ENCODE measurements at regions not wholly inside any gene's neighbourhood (a gene's known extent, or its start where the extent isn't known, plus 50 kb on each side); places are given as distances from the start of the nearest gene placed in this dataset.

DNA sequence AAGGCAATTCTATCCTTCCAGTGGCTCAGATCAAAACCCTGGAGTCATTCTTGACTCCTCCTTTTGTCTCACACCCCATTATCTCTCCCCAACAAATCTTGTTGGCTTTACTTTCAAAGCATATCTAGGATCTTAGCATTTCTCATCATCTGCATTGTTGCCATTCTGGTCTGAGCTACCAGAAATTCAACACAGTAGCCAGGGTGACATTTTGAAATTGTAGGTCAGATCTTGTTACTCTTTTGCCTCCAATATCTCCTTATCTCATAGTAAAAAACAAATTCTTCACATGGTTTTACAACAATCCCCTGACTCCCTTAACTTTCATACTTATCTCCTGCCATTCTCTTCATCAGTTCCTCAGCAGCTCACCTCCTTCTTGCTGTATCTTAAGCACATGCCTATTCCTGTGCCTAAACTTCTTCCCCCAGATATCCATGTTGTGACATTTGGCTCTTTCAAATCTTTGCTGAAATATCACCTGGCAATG lies 115.8 kb downstream of the KLF5 start:
- no peak for TF ChIP-seq ZNF610 (tag by site-specific recombination; IDR thresholded peaks at IDR 0.05; ENCODE audit: borderline replicate concordance)
- TF ChIP-seq, protein P1, sequence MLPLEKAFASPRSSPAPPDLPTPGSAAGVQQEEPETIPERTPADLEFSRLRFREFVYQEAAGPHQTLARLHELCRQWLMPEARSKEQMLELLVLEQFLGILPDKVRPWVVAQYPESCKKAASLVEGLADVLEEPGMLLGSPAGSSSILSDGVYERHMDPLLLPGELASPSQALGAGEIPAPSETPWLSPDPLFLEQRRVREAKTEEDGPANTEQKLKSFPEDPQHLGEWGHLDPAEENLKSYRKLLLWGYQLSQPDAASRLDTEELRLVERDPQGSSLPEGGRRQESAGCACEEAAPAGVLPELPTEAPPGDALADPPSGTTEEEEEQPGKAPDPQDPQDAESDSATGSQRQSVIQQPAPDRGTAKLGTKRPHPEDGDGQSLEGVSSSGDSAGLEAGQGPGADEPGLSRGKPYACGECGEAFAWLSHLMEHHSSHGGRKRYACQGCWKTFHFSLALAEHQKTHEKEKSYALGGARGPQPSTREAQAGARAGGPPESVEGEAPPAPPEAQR (tag by site-specific recombination; IDR thresholded peaks at IDR 0.05), result no peak
- TF ChIP-seq, protein P2, sequence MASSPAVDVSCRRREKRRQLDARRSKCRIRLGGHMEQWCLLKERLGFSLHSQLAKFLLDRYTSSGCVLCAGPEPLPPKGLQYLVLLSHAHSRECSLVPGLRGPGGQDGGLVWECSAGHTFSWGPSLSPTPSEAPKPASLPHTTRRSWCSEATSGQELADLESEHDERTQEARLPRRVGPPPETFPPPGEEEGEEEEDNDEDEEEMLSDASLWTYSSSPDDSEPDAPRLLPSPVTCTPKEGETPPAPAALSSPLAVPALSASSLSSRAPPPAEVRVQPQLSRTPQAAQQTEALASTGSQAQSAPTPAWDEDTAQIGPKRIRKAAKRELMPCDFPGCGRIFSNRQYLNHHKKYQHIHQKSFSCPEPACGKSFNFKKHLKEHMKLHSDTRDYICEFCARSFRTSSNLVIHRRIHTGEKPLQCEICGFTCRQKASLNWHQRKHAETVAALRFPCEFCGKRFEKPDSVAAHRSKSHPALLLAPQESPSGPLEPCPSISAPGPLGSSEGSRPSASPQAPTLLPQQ (tag by site-specific recombination; IDR thresholded peaks at IDR 0.05), result no peak
- TF ChIP-seq, protein P3, sequence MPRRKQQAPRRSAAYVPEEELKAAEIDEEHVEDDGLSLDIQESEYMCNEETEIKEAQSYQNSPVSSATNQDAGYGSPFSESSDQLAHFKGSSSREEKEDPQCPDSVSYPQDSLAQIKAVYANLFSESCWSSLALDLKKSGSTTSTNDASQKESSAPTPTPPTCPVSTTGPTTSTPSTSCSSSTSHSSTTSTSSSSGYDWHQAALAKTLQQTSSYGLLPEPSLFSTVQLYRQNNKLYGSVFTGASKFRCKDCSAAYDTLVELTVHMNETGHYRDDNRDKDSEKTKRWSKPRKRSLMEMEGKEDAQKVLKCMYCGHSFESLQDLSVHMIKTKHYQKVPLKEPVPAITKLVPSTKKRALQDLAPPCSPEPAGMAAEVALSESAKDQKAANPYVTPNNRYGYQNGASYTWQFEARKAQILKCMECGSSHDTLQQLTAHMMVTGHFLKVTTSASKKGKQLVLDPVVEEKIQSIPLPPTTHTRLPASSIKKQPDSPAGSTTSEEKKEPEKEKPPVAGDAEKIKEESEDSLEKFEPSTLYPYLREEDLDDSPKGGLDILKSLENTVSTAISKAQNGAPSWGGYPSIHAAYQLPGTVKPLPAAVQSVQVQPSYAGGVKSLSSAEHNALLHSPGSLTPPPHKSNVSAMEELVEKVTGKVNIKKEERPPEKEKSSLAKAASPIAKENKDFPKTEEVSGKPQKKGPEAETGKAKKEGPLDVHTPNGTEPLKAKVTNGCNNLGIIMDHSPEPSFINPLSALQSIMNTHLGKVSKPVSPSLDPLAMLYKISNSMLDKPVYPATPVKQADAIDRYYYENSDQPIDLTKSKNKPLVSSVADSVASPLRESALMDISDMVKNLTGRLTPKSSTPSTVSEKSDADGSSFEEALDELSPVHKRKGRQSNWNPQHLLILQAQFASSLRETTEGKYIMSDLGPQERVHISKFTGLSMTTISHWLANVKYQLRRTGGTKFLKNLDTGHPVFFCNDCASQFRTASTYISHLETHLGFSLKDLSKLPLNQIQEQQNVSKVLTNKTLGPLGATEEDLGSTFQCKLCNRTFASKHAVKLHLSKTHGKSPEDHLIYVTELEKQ (tag by site-specific recombination; IDR thresholded peaks at IDR 0.05; ENCODE audit: borderline replicate concordance), result no peak
- TF ChIP-seq, protein P4, sequence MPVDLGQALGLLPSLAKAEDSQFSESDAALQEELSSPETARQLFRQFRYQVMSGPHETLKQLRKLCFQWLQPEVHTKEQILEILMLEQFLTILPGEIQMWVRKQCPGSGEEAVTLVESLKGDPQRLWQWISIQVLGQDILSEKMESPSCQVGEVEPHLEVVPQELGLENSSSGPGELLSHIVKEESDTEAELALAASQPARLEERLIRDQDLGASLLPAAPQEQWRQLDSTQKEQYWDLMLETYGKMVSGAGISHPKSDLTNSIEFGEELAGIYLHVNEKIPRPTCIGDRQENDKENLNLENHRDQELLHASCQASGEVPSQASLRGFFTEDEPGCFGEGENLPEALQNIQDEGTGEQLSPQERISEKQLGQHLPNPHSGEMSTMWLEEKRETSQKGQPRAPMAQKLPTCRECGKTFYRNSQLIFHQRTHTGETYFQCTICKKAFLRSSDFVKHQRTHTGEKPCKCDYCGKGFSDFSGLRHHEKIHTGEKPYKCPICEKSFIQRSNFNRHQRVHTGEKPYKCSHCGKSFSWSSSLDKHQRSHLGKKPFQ (tag by site-specific recombination; IDR thresholded peaks at IDR 0.05), result no peak
- ChIA-PET POLR2A (no interaction called here), CTCF (interaction anchor here (0.6 kb wide), 1 partner anchor 57 kb away, joined by 3 read pairs; no protein-coding TSS in a partner anchor)
- Histone ChIP-seq H3K27ac (ENCODE audit: extremely low read depth, low read depth, low read length) (no peak overlapping the region), H3K36me3 (ENCODE audit: control insufficient read depth in 2 of 2, insufficient read depth in 1 of 2, low read length in 2 of 2) (no peaks in the 10 kb centered on the region), H3K4me3 (ENCODE audit: low read depth, low read length) (no peak overlapping the region), H3K9me3 (ENCODE audit: control insufficient read depth, insufficient read depth, low read depth, low read length) (no peaks in the 10 kb centered on the region), H3K4me1 (ENCODE audit: control insufficient read depth, insufficient read depth, low read length) (no peaks in the 10 kb centered on the region)

DNA sequence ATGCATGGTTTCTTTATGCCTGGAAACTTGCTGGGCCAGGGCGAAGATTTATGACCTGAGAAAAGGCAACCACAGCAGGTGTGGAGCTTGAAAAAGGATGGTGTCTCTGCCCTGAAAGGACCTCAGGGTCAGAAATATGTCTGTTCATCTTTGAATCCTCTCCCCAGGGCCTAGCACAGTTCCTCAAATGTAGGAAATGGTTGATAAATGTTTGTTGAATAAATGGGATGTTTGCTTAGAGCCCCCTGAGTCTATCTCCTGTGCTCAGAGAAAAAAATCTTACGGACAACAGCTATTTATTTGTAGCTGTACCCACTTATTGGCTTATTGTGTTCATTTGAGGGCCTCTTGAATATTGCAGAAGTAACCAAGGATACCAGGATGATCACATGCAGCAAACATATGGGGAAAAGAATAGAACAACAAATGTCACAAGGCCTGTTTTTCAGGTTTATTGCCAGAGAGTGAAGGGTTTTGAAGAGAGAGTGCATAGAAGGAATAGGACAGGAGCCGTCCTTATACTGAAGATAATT lies 114.5 kb downstream of the KLF5 start:
- TF ChIP-seq ZNF175 (tag by site-specific recombination; IDR thresholded peaks at IDR 0.05) (no peak), FEZF1 (tag by site-specific recombination; IDR thresholded peaks at IDR 0.05) (no peak), ZNF211 (tag by site-specific recombination; IDR thresholded peaks at IDR 0.05; ENCODE audit: low read depth) (no peak), ZNF560 (tag by site-specific recombination; IDR thresholded peaks at IDR 0.05; ENCODE audit: borderline replicate concordance) (no peak), KLF10 (tag by site-specific recombination; IDR thresholded peaks at IDR 0.05) (no peak), ZNF529 (tag by site-specific recombination; IDR thresholded peaks at IDR 0.05; ENCODE audit: insufficient replicate concordance) (no peak), ZNF221 (tag by site-specific recombination; IDR thresholded peaks at IDR 0.05; ENCODE audit: borderline replicate concordance) (no peak), SALL2 (tag by site-specific recombination; IDR thresholded peaks at IDR 0.05; ENCODE audit: borderline replicate concordance) (no peak), ZNF624 (tag by site-specific recombination; IDR thresholded peaks at IDR 0.05) (no peak), MZF1 (tag by site-specific recombination; IDR thresholded peaks at IDR 0.05; ENCODE audit: borderline replicate concordance) (no peak), ZNF114 (tag by site-specific recombination; IDR thresholded peaks at IDR 0.05) (no peak), MYNN (tag by site-specific recombination; IDR thresholded peaks at IDR 0.05; ENCODE audit: borderline replicate concordance) (no peak), ZNF433 (tag by site-specific recombination; IDR thresholded peaks at IDR 0.05; ENCODE audit: low read depth) (no peak)
- TF ChIP-seq, protein P5, sequence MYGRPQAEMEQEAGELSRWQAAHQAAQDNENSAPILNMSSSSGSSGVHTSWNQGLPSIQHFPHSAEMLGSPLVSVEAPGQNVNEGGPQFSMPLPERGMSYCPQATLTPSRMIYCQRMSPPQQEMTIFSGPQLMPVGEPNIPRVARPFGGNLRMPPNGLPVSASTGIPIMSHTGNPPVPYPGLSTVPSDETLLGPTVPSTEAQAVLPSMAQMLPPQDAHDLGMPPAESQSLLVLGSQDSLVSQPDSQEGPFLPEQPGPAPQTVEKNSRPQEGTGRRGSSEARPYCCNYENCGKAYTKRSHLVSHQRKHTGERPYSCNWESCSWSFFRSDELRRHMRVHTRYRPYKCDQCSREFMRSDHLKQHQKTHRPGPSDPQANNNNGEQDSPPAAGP (tag by site-specific recombination; IDR thresholded peaks at IDR 0.05), result no peak
- Histone ChIP-seq H3K27ac (ENCODE audit: extremely low read depth, low read depth, low read length) (no peak overlapping the region), H3K4me3 (ENCODE audit: low read depth, low read length) (no peak overlapping the region), H3K36me3 (ENCODE audit: control insufficient read depth in 2 of 2, insufficient read depth in 1 of 2, low read length in 2 of 2) (no peaks in the 10 kb centered on the region), H3K9me3 (ENCODE audit: control insufficient read depth, insufficient read depth, low read depth, low read length) (no peaks in the 10 kb centered on the region), H3K4me1 (ENCODE audit: control insufficient read depth, insufficient read depth, low read length) (no peaks in the 10 kb centered on the region)
- ChIA-PET POLR2A (no interaction called here), CTCF (no interaction called here)

Measured in HEK293 (cell line).